ENCODE measurements at regions not wholly inside any gene's neighbourhood (a gene's known extent, or its start where the extent isn't known, plus 50 kb on each side); places are given as distances from the start of the nearest gene placed in this dataset.

DNA sequence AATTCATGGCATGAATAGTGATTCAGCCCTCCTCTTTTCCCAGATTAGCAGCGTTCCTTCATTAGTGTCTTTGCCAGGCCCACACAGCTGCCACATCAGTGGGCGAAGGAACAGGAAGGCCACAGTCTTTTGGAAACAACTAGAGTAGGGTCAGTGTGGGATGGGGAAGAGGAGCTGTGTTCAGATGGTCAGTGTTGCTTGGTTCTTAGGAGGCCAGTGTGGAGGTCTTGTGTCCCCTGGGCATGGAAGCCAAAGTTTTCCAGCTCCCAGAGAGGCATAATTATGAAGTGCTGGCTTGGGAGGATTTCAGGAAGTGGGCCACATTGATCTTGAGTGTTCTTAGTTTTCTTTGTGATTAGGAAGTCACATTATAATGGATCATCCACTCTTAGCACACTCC, 269.6 kb downstream of the PSAT1 start:
- no peak overlapping the region for H3K27ac ChIP-seq
- TF ChIP-seq, protein P1, sequence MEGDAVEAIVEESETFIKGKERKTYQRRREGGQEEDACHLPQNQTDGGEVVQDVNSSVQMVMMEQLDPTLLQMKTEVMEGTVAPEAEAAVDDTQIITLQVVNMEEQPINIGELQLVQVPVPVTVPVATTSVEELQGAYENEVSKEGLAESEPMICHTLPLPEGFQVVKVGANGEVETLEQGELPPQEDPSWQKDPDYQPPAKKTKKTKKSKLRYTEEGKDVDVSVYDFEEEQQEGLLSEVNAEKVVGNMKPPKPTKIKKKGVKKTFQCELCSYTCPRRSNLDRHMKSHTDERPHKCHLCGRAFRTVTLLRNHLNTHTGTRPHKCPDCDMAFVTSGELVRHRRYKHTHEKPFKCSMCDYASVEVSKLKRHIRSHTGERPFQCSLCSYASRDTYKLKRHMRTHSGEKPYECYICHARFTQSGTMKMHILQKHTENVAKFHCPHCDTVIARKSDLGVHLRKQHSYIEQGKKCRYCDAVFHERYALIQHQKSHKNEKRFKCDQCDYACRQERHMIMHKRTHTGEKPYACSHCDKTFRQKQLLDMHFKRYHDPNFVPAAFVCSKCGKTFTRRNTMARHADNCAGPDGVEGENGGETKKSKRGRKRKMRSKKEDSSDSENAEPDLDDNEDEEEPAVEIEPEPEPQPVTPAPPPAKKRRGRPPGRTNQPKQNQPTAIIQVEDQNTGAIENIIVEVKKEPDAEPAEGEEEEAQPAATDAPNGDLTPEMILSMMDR (IDR thresholded peaks at IDR 0.05): no peak
- TF ChIP-seq EP300 (IDR thresholded peaks at IDR 0.05) (no peak), POLR2AphosphoS5 (IDR thresholded peaks at IDR 0.05) (no peak), POLR2A (IDR thresholded peaks at IDR 0.05) (no peak)
- H3K4me3 ChIP-seq: no peak overlapping the region
- H3K36me3 ChIP-seq: no peaks in the 10 kb centered on the region
- DNase-seq: no peak
- H3K4me1 ChIP-seq: no peaks in the 10 kb centered on the region
- H3K27me3 ChIP-seq: no peaks in the 10 kb centered on the region
- intact Hi-C loops (cut with DNase I; ENCODE audit: low total_unique reads): no loop called here
- H3K9me3 ChIP-seq: no peaks in the 10 kb centered on the region
- 48 to 95% (median 78%) methylated on average over 2 of the region's 2 CpGs for WGBS, 5 donors

DNA sequence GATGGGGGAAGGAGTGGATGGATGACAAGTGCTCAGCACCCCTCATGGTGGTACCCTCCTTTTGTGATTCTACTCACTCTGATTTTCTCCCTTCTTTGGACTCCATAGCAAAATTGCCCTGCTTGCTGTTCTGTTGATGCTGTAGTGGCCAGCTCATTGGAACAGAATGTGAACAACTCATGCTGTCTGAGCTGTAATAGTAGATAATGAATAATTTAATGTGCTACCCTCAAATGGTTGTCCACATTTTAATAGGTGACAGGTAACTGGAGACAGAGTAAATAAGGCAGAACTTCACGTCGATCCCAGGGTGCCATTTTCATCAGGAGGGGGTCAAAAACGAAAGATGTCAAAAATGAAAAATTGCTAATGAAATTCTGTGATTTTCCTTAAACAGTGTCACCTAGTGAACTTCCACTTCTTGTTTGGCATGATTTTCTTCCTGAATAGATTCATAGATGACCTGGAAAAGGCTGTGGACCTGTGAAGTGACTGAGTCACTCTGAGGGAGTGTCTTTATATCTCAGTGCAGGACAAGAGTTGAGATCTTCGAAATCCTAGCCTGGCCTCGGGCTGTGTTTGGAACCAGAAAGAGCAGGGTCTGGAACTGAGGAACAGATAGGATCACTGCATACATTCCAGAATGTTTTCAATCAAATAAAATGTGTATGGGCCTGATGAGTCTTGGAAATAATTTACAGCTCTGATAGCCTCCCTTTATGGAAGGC, 270.2 kb downstream of the PSAT1 start:
- Histone ChIP-seq H3K27ac (no peak overlapping the region), H3K4me1 (no peaks in the 10 kb centered on the region), H3K36me3 (no peaks in the 10 kb centered on the region), H3K27me3 (no peaks in the 10 kb centered on the region), H3K4me3 (no peak overlapping the region), H3K9me3 (no peaks in the 10 kb centered on the region)
- 80 to 89% (median 86%) methylated on average over 5 of the region's 5 CpGs for WGBS, 5 donors
- TF ChIP-seq EP300 (IDR thresholded peaks at IDR 0.05): no peak
- TF ChIP-seq POLR2A (IDR thresholded peaks at IDR 0.05): no peak
- no peak for TF ChIP-seq POLR2AphosphoS5 (IDR thresholded peaks at IDR 0.05)
- TF ChIP-seq, protein P1 (IDR thresholded peaks at IDR 0.05): no peak
- no peak for DNase-seq
- intact Hi-C loops (cut with DNase I; ENCODE audit: low total_unique reads): no loop called here

DNA sequence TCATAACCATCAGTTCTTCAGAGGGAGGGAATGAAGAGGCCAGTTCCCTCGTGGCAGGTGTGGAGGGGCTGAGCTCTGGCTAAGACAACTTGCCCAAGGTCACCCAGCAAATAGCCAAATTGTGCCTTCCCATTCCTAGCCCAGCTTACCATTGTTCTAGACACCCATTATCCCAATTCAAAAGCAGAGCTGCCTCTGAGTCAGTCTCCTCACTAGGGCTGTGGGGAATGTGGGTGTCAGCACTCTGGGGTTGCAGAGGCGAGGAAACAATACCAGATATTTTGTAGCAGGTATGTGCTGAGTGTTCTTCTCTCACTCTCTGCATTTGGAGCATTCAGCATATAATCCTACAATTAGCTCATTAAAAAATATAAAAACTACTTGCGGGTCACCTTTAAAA, 270.8 kb downstream of the PSAT1 start:
- DNase-seq: no peak
- Histone ChIP-seq H3K27ac (no peak overlapping the region), H3K4me1 (no peaks in the 10 kb centered on the region), H3K27me3 (no peaks in the 10 kb centered on the region), H3K36me3 (no peaks in the 10 kb centered on the region), H3K9me3 (no peaks in the 10 kb centered on the region), H3K4me3 (no peak overlapping the region)
- WGBS, 5 donors: 74 to 83% (median 82%) methylated on average over 3 of the region's 3 CpGs
- TF ChIP-seq EP300 (IDR thresholded peaks at IDR 0.05) (no peak), POLR2A (IDR thresholded peaks at IDR 0.05) (no peak), POLR2AphosphoS5 (IDR thresholded peaks at IDR 0.05) (no peak)
- TF ChIP-seq, protein P1 (IDR thresholded peaks at IDR 0.05): no peak
- intact Hi-C loops (cut with DNase I; ENCODE audit: low total_unique reads): no loop called here

DNA sequence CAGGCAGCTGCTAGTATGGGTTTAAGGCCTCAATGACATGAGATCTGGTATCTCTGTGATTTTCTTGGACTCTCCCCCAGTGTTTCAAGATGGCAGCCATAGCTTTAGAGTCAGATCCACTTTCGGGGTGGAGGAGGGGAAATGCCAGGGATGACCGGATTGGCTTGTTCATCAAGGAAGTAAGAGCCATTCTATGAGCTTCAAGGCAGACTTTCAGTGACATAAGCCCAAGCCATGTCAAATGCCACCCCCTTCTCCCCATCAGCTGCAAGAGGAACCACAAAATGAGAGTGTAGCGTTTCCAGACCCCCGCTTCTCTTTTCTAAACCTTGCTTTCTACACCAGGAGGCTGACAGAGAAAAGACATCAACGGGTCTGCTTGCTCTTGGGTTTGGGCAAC, 271.8 kb downstream of the PSAT1 start:
- Histone ChIP-seq H3K4me3 (no peak overlapping the region), H3K9me3 (no peaks in the 10 kb centered on the region), H3K36me3 (no peaks in the 10 kb centered on the region), H3K27ac (no peak overlapping the region), H3K27me3 (no peaks in the 10 kb centered on the region), H3K4me1 (no peaks in the 10 kb centered on the region)
- intact Hi-C loops (cut with DNase I; ENCODE audit: low total_unique reads): no loop called here
- TF ChIP-seq POLR2AphosphoS5 (IDR thresholded peaks at IDR 0.05) (no peak), POLR2A (IDR thresholded peaks at IDR 0.05) (no peak), EP300 (IDR thresholded peaks at IDR 0.05) (no peak)
- TF ChIP-seq, protein P1 (IDR thresholded peaks at IDR 0.05): no peak
- WGBS, 5 donors: 88 to 96% (median 93%) methylated on average over 5 of the region's 5 CpGs
- DNase-seq: no peak

All from stomach (tissue), 8 donors.